ENCODE measurements at regions not wholly inside any gene's neighbourhood (a gene's known extent, or its start where the extent isn't known, plus 50 kb on each side); places are given as distances from the start of the nearest gene placed in this dataset.

GRCh38 chr5:56307714-56308333 is 74.7 kb upstream of the ANKRD55 start:
- H3K9me3 ChIP-seq (ENCODE audit: control insufficient read depth in 1 of 2, insufficient read depth in 1 of 2, low read length in 2 of 2), result no peaks in the 10 kb centered on the region
- POLR2A ChIA-PET, result interaction anchor here (0.6 to 0.7 kb wide), 2 partner anchors 10 to 491 kb away, joined by 3 to 4 read pairs; no protein-coding TSS in a partner anchor
- CTCF ChIA-PET, result interaction anchor here (0.7 kb wide), 1 partner anchor 120 kb away, joined by 3 read pairs; no protein-coding TSS in a partner anchor
- H3K36me3 ChIP-seq (ENCODE audit: insufficient read depth, low read length), result no peaks in the 10 kb centered on the region
- no peak for TF ChIP-seq CTCF (IDR thresholded peaks at IDR 0.05)
- no peak overlapping the region for H3K4me3 ChIP-seq (ENCODE audit: low read length)
- Mint-ChIP-seq H3K9me3 (no peaks in the 10 kb centered on the region), H3K36me3 (ENCODE audit: low read depth) (no peaks in the 10 kb centered on the region), H3K27ac (no peak overlapping the region), H3K4me3 (no peak overlapping the region), H3K4me1 (ENCODE audit: low read depth) (peaks cover 5% of the 10 kb centered on the region), H3K27me3 (no peaks in the 10 kb centered on the region)
- intact Hi-C loops (cut with DNase I, micrococcal nuclease), result no loop called here
- no peaks in the 10 kb centered on the region for H3K4me1 ChIP-seq (ENCODE audit: insufficient read depth, low read length)
- ATAC-seq (ENCODE audit: poor library complexity) (no peak), DNase-seq (no peak)
- H3K27ac ChIP-seq (ENCODE audit: low read depth in 1 of 2, low read length in 2 of 2), result no peak overlapping the region
- no peaks in the 10 kb centered on the region for H3K27me3 ChIP-seq (ENCODE audit: control insufficient read depth in 1 of 2, insufficient read depth in 2 of 2, low read length in 2 of 2)

- H3K4me3 ChIP-seq (ENCODE audit: low read length), result no peak overlapping the region
- TF ChIP-seq CTCF (IDR thresholded peaks at IDR 0.05), result no peak
- Mint-ChIP-seq H3K36me3 (ENCODE audit: low read depth) (no peaks in the 10 kb centered on the region), H3K27ac (no peak overlapping the region), H3K4me3 (no peak overlapping the region), H3K4me1 (ENCODE audit: low read depth) (peaks cover 5% of the 10 kb centered on the region), H3K27me3 (no peaks in the 10 kb centered on the region), H3K9me3 (no peaks in the 10 kb centered on the region)
- CTCF ChIA-PET, result no interaction called here
- intact Hi-C loops (cut with DNase I, micrococcal nuclease), result no loop called here
- DNase-seq, result no peak
- H3K4me1 ChIP-seq (ENCODE audit: insufficient read depth, low read length), result no peaks in the 10 kb centered on the region
- no peak for ATAC-seq (ENCODE audit: poor library complexity)
- POLR2A ChIA-PET, result interaction anchor here (0.7 kb wide), 1 partner anchor 11 kb away, joined by 4 read pairs; no protein-coding TSS in a partner anchor
- H3K36me3 ChIP-seq (ENCODE audit: insufficient read depth, low read length), result no peaks in the 10 kb centered on the region
- no peaks in the 10 kb centered on the region for H3K9me3 ChIP-seq (ENCODE audit: control insufficient read depth in 1 of 2, insufficient read depth in 1 of 2, low read length in 2 of 2)
- H3K27ac ChIP-seq (ENCODE audit: low read depth in 1 of 2, low read length in 2 of 2), result no peak overlapping the region
- H3K27me3 ChIP-seq (ENCODE audit: control insufficient read depth in 1 of 2, insufficient read depth in 2 of 2, low read length in 2 of 2), result no peaks in the 10 kb centered on the region
Observed at GRCh38 chr5:56306433-56307150, 73.5 kb upstream of the ANKRD55 start.

- no peaks in the 10 kb centered on the region for H3K27me3 ChIP-seq (ENCODE audit: control insufficient read depth in 1 of 2, insufficient read depth in 2 of 2, low read length in 2 of 2)
- DNase-seq, result no peak
- Mint-ChIP-seq H3K36me3 (ENCODE audit: low read depth) (no peaks in the 10 kb centered on the region), H3K27ac (no peak overlapping the region), H3K4me3 (no peak overlapping the region), H3K4me1 (ENCODE audit: low read depth) (peaks cover 5% of the 10 kb centered on the region), H3K9me3 (no peaks in the 10 kb centered on the region), H3K27me3 (no peaks in the 10 kb centered on the region)
- ChIA-PET POLR2A (no interaction called here), CTCF (no interaction called here)
- intact Hi-C loops (cut with DNase I, micrococcal nuclease), result no loop called here
- no peaks in the 10 kb centered on the region for H3K4me1 ChIP-seq (ENCODE audit: insufficient read depth, low read length)
- no peaks in the 10 kb centered on the region for H3K36me3 ChIP-seq (ENCODE audit: insufficient read depth, low read length)
- no peak overlapping the region for H3K27ac ChIP-seq (ENCODE audit: low read depth in 1 of 2, low read length in 2 of 2)
- ATAC-seq (ENCODE audit: poor library complexity), result no peak
- no peak overlapping the region for H3K4me3 ChIP-seq (ENCODE audit: low read length)
- no peak for TF ChIP-seq CTCF (IDR thresholded peaks at IDR 0.05)
- H3K9me3 ChIP-seq (ENCODE audit: control insufficient read depth in 1 of 2, insufficient read depth in 1 of 2, low read length in 2 of 2), result no peaks in the 10 kb centered on the region
Observed at GRCh38 chr5:56305001-56305950, 72.1 kb upstream of the ANKRD55 start.

Measured in CD4-positive, alpha-beta T cell (primary cell).